H9 (cell line): ENCODE measurements at regions not wholly inside any gene's neighbourhood (a gene's known extent, or its start where the extent isn't known, plus 50 kb on each side); places are given as distances from the start of the nearest gene placed in this dataset.

Experiments
- DNase-seq: peaks from one replicate; pipeline ENCODE4 v3.0.0-alpha.2; 2017
- H2AFZ ChIP-seq: one replicate; pipeline ENCODE4 v1.6.1; 2013; ENCODE audit warnings: mild to moderate bottlenecking, low read length, control low read depth, moderate library complexity
- H2AK5ac ChIP-seq: 2 replicates; pipeline ENCODE4 v1.6.1; 2013; ENCODE audit warnings: low read length, control low read depth, mixed read lengths; ENCODE audit not compliant: insufficient read length
- H2BK120ac ChIP-seq: one replicate; pipeline ENCODE4 v1.6.1; 2013; ENCODE audit warnings: low read depth, mild to moderate bottlenecking, low read length, control low read depth, inconsistent platforms; ENCODE audit not compliant: poor library complexity, severe bottlenecking
- H2BK12ac ChIP-seq: 2 replicates; pipeline ENCODE4 v1.6.1; 2013; ENCODE audit warnings: low read length, control low read depth, mixed read lengths, low read depth; ENCODE audit not compliant: insufficient read length
- H2BK15ac ChIP-seq: 2 replicates; pipeline ENCODE4 v1.6.1; 2013; ENCODE audit warnings: low read depth, low read length, control low read depth
- H2BK20ac ChIP-seq: one replicate; pipeline ENCODE4 v1.6.1; 2013; ENCODE audit warnings: low read depth, mild to moderate bottlenecking, low read length, control low read depth, inconsistent platforms; ENCODE audit not compliant: poor library complexity, severe bottlenecking
- H2BK5ac ChIP-seq: 2 replicates; pipeline ENCODE4 v1.6.1; 2013; ENCODE audit warnings: low read length, control low read depth, mixed read lengths; ENCODE audit not compliant: insufficient read length
- H3K14ac ChIP-seq: 2 replicates; pipeline ENCODE4 v1.6.1; 2013; ENCODE audit warnings: low read length, control low read depth; ENCODE audit not compliant: insufficient read depth
- H3K18ac ChIP-seq: 2 replicates; pipeline ENCODE4 v1.6.1; 2013; ENCODE audit warnings: low read depth, mild to moderate bottlenecking, mixed read lengths, low read length, control low read depth; ENCODE audit not compliant: insufficient read length
- H3K23ac ChIP-seq: 2 replicates; pipeline ENCODE4 v1.6.1; 2013; ENCODE audit warnings: low read length, control low read depth, mixed read lengths, low read depth; ENCODE audit not compliant: insufficient read length
- H3K23me2 ChIP-seq: 2 replicates; pipeline ENCODE4 v1.6.1; 2013; ENCODE audit warnings: low read depth, mild to moderate bottlenecking, mixed read lengths, low read length, control low read depth; ENCODE audit not compliant: insufficient read length, poor library complexity, severe bottlenecking
- H3K27ac ChIP-seq: 2 replicates; pipeline ENCODE4 v1.5.1; 2013; ENCODE audit warnings: low read length, control low read depth, mixed read lengths, low read depth; ENCODE audit not compliant: insufficient read length
- H3K27me3 ChIP-seq: 2 replicates; pipeline ENCODE4 v1.6.1; 2013; ENCODE audit warnings: low read length, control low read depth, inconsistent platforms; ENCODE audit not compliant: insufficient read depth
- H3K4ac ChIP-seq: 2 replicates; pipeline ENCODE4 v1.6.1; 2013; ENCODE audit warnings: low read depth, mild to moderate bottlenecking, control low read depth, inconsistent platforms, low read length, moderate library complexity
- H3K4me1 ChIP-seq: 2 replicates; pipeline ENCODE4 v1.6.1; 2013; ENCODE audit warnings: low read length, control low read depth, inconsistent platforms; ENCODE audit not compliant: insufficient read depth
- H3K4me2 ChIP-seq: 2 replicates; pipeline ENCODE4 v1.6.1; 2013; ENCODE audit warnings: low read length, control low read depth, mixed read lengths; ENCODE audit not compliant: insufficient read length, insufficient read depth
- H3K56ac ChIP-seq: 2 replicates; pipeline ENCODE4 v1.6.1; 2013; ENCODE audit warnings: low read depth, mild to moderate bottlenecking, mixed read lengths, low read length, control low read depth; ENCODE audit not compliant: insufficient read length
- H3K79me1 ChIP-seq: 2 replicates; pipeline ENCODE4 v1.6.1; 2013; ENCODE audit warnings: low read depth, mild to moderate bottlenecking, moderate library complexity, low read length, control low read depth, inconsistent platforms; ENCODE audit not compliant: insufficient read depth, poor library complexity, severe bottlenecking
- H3K79me2 ChIP-seq: 2 replicates; pipeline ENCODE4 v1.6.1; 2013; ENCODE audit warnings: low read length, control low read depth, inconsistent platforms; ENCODE audit not compliant: insufficient read depth
- H3K9ac ChIP-seq: 2 replicates; pipeline ENCODE4 v1.6.1; 2013; ENCODE audit warnings: low read length, control low read depth, mixed read lengths; ENCODE audit not compliant: insufficient read length; ENCODE audit errors: extremely low read depth
- H3K9me3 ChIP-seq: one replicate; pipeline ENCODE4 v1.6.1; 2013; ENCODE audit warnings: low read depth, low read length, inconsistent platforms; ENCODE audit not compliant: control insufficient read depth
- H3T11ph ChIP-seq: one replicate; pipeline ENCODE4 v1.6.1; 2013; ENCODE audit warnings: mild to moderate bottlenecking, low read length, control low read depth, inconsistent platforms
- H4K20me1 ChIP-seq: one replicate; pipeline ENCODE4 v1.6.1; 2013; ENCODE audit not compliant: control insufficient read depth, insufficient read length, insufficient read depth
- H4K5ac ChIP-seq: 2 replicates; pipeline ENCODE4 v1.6.1; 2013; ENCODE audit warnings: low read depth, mild to moderate bottlenecking, mixed read lengths, low read length, control low read depth; ENCODE audit not compliant: insufficient read length
- H4K8ac ChIP-seq: replicated peaks from 2 replicates; pipeline ENCODE4 v1.6.1; 2013; ENCODE audit warnings: low read length, control low read depth, mixed read lengths, low read depth; ENCODE audit not compliant: insufficient read length
- H4K91ac ChIP-seq: 2 replicates; pipeline ENCODE4 v1.6.1; 2013; ENCODE audit warnings: low read depth, mild to moderate bottlenecking, moderate library complexity, mixed read lengths, low read length, control low read depth; ENCODE audit not compliant: insufficient read length
- H3K27ac Mint-ChIP-seq, 3 experiments: 2 replicates in 2 of 3; 3 replicates in 1 of 3; pipeline ENCODE4 v1.8.0; 2020 to 2021; ENCODE audit warnings: mixed read lengths in 3 of 3, mild to moderate bottlenecking in 1 of 3, moderate library complexity in 1 of 3
- H3K27me3 Mint-ChIP-seq: 2 replicates; pipeline ENCODE4 v1.8.0; 2021; ENCODE audit warnings: low read depth, mild to moderate bottlenecking, moderate library complexity, mixed read lengths
- H3K36me3 Mint-ChIP-seq, 3 experiments: 2 replicates in 2 of 3; 3 replicates in 1 of 3; pipeline ENCODE4 v1.8.0; 2020 to 2021; ENCODE audit warnings: low read depth in 3 of 3, mixed read lengths in 3 of 3; ENCODE audit not compliant: insufficient read depth in 1 of 3
- H3K4me1 Mint-ChIP-seq, 2 experiments: 2 replicates each; pipeline ENCODE4 v1.8.0; 2020; ENCODE audit warnings: mixed read lengths in 2 of 2
- H3K4me3 Mint-ChIP-seq, 2 experiments: 2 replicates in 1 of 2; 3 replicates in 1 of 2; pipeline ENCODE4 v1.8.0; 2020 to 2021; ENCODE audit warnings: mild to moderate bottlenecking in 2 of 2, mixed read lengths in 2 of 2, moderate library complexity in 1 of 2
- H3K9me3 Mint-ChIP-seq, 2 experiments: 2 replicates in 1 of 2; 3 replicates in 1 of 2; pipeline ENCODE4 v1.8.0; 2020; ENCODE audit warnings: mild to moderate bottlenecking in 2 of 2, mixed read lengths in 2 of 2, moderate library complexity in 1 of 2
- CTCF ChIP-seq: fragments of 200-600 bp; sonication (generic); conservative IDR thresholded peaks from 3 replicates; pipeline ENCODE4 v1.8.0; 2021; ENCODE audit warnings: antibody characterized with exemption, mild to moderate bottlenecking
- WGBS: extraction: QIAGEN DNeasy Blood & Tissue Kit; methylation state at CpG from one replicate; pipeline ENCODE4 v1.1.7; 2013; ENCODE audit warnings: missing lambda C conversion rate, low lambda C conversion rate, mixed read lengths; ENCODE audit not compliant: insufficient read length; ENCODE audit errors: extremely low coverage; 5-methylcytosine and 5-hydroxymethylcytosine counted together

- Histone ChIP-seq H3K27me3 (no peaks in the 10 kb centered on the region), H3K14ac (no peak overlapping the region), H2BK120ac (no peak overlapping the region), H4K8ac (no peak overlapping the region), H3K23me2 (no peaks in the 10 kb centered on the region), H3T11ph (no peak overlapping the region), H2AFZ (no peak overlapping the region), H2BK5ac (no peak overlapping the region), H3K79me2 (no peaks in the 10 kb centered on the region), H3K27ac (no peak overlapping the region), H3K56ac (no peak overlapping the region), H3K4ac (no peak overlapping the region), H2BK15ac (no peak overlapping the region), H2AK5ac (no peak overlapping the region), H3K4me2 (no peak overlapping the region), H4K20me1 (no peaks in the 10 kb centered on the region), H4K91ac (no peak overlapping the region), H3K9ac (no peak overlapping the region), H3K18ac (no peak overlapping the region), H2BK20ac (no peak overlapping the region), H3K9me3 (no peaks in the 10 kb centered on the region), H3K79me1 (no peaks in the 10 kb centered on the region), H3K23ac (no peak overlapping the region), H4K5ac (no peak overlapping the region), H2BK12ac (no peak overlapping the region), H3K4me1 (no peaks in the 10 kb centered on the region)
- Mint-ChIP-seq H3K27ac (no peak overlapping the region), H3K27me3 (no peaks in the 10 kb centered on the region), H3K4me1 (no peaks in the 10 kb centered on the region), H3K36me3 (no peaks in the 10 kb centered on the region; a peak in 1 of 7 replicates), H3K4me3 (no peak overlapping the region), H3K9me3 (no peaks in the 10 kb centered on the region)
- no CpG with 5 or more reads among the region's 6 CpGs for WGBS
- no peak for TF ChIP-seq CTCF
- no peak for DNase-seq
Observed at GRCh38 chr9:79054500-79054899, 517.3 kb upstream of the TLE4 start.
